COR-L47 (cell line): ENCODE measurements at regions not wholly inside any gene's neighbourhood (a gene's known extent, or its start where the extent isn't known, plus 50 kb on each side); places are given as distances from the start of the nearest gene placed in this dataset.
"Not testable (repeated sequence)": the region's sequence is repeated elsewhere in the genome, so short reads cannot be mapped to it uniquely, and the experiment has no call there.

Experiments used
- DNase-seq: peaks from one replicate; lab custom pipeline; 2025; lab: John Stamatoyannopoulos, UW

DNA sequence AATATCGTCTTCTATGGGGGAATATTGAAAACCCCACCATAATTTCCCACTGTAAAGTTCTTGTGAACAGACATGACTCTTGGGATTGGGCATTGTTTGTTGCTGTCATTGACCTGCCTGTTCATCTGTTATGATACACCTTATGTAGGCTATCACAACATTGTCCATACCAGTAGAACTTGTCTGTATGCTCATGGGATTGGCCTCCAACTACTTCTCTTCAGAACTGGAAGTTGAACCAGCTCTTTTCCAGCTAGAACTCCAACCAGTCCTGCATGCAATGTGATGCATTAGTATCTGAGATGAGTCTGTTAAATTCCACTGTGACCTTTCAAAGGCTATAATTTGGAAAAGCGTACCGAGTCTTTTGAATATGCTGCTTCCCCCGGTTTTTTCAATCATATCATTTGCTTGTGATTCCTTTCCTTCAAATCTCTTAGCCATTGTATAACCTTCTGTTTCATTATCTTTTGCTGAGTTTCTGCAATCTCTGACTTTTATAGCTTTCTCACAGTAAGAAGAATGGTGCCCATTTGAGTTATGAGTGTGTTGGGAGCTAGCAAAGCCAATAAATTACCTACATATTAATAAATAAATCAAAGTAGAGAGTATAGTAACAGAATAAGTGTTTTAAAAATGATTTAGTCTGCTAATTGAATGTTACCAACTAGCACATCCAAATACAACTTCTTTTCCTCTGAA lies 101.9 kb downstream of the PLK2 start:
- no peak for DNase-seq

DNA sequence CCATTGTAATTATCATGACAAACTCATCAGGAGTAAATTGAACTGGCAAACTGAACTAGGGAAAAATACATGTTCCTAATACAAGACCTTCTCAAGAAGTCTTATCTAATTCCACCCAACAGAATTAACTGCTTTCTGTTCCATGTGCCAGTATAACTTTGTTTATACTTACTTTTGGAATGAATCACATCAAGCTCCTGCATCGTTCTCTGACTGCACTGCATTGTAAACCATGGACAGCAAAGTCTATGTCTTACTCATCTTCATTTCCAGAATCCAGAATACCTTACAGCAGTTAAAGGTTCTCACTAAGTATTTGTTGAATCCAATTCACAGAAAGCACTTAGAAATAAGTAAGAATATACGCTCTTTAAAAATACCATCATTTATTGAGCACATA lies 102.8 kb downstream of the PLK2 start:
- no peak for DNase-seq

DNA sequence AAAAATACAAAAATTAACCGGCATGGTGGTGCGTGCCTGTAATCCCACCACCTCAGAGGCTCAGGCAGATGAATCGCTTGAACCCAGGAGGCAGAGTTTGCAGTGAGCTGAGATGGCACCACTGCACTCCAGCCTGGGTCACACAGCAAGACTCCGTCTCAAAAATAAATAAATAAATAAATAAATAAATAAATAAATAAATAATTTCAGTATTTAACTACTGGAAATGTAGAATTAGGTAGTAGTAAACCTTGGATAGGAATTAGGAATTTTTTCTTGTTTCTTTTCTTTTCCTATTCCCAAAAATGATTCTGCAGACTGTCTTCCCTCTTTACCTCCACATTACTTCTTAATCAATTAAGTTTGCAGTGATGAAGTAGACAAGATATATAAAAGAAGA lies 103.2 kb downstream of the PLK2 start:
- DNase-seq: no peak

DNA sequence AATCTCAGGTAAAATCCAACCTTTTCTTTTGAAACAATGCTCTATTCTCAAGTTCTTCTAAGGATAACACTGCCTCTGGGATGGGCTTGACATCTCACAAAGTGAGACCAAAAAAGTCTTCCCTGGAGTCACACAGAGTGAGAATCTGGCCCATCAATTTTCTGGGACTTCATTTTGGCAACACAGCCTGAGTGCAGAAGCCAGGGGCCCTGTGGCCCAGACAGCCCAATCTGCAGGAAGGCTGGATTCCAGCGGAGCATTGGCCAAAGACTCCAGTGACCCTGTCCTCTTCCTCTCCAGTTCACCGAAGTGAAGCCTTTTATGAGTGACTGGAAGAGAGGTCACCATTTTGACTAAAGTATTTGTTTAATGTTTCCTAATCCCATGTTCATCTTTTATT lies 105.1 kb downstream of the PLK2 start:
- no peak for DNase-seq

DNA sequence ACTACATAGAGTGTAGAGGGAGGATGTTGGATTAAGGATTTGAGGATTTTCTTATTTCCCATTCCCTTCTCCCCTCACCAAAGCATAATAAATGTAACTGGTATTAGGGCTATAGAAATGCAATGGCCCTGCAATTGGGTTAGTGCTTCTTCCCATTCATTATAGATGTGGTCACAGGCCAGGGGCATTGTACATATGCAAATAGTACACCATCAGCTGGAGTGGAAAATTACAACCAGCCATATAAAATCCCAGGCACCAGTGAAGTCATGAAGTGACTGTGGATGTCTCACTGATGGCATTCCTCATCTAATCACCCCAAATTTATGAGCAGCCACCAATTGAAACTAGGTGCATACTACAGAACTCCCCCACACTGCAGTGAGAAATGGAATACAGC lies 105.9 kb downstream of the PLK2 start:
- no peak for DNase-seq

DNA sequence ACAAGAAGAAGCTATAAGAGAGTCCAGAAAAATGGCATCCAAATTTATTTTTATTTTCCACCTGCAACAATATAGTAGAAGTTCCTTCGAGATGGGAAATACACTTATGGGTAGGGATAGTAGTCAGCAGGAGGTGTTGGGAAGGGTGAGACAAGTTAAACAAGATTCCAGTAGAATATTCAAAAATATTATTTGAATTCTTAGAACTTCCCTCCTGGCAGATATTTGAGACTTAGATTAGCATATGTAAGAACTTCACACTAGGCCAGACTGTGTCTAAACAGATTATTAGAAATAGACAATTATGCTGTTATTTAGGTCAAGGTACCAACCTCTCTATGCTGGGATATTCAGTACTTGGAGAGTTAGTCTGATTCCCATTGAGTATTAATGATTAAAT lies 108.7 kb downstream of the PLK2 start:
- no peak for DNase-seq

DNA sequence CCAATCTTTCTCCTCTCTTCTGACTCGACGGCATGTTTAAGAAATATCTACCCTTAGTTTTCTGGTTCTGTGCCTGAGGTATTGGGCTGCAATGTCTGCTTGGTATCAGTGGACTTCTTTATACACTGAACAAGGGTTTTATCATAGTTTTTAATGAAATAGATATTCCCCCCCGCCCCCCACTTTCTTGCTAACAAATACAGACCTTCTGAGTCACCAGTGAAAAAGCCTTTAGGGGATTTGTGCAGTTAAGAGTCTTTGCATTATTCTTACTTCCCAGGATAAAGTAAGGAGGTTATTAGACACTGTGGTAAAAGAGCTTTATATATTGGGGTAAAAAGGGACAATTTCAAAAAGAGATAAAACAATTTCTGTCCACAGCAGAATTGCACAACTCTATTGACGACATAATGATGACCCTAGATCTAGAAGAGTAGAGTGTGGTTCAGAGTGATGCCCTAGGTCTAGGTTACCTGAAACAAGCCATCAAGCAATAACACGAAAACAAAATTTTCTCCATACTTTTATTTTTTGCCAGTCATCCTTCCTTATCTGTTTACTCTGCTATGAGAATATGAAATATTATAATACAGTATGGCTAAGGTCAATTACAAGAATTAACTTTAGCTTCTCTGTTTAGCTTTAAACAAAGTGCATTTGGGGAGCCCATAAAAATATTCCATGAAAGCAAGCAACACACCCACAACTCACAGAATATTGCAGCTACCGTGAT lies 110.7 kb downstream of the PLK2 start:
- DNase-seq: no peak

DNA sequence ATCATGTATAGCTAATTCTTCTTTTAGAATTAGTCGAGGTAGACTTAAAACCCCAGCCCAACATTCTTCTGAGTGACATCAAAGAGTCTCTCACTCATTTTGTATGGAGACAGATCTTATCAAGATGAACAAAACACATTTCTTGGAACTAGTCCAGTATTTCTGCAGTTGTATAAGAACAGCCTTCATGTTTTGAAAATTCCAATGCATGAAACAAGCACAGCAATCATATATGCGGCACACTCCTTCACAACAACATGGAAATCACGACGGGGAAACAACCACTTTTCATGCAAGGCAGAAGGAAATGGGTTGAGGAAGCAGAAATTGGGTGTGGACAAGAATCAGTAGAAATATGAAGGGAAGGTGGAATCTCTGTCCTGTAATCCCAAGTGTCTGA lies 113.8 kb downstream of the PLK2 start:
- DNase-seq: no peak

DNA sequence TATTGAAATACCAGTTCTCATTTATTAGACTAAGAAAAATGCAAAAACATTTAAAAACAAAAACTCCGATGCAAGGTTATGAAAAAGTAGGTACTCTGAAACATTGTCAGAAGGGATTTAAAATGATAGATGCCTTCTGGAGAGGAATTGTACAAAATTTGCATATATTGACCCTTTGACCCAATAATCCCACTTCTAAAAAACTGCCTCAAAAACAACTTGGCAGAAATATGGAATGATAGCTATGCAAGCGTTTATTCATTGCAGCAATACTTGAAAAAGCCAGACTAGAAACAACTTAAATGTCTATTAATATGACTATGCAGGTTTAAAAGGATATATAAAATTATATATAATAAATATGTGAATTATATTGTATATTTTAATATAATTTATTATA lies 118.4 kb downstream of the PLK2 start:
- DNase-seq: no peak

DNA sequence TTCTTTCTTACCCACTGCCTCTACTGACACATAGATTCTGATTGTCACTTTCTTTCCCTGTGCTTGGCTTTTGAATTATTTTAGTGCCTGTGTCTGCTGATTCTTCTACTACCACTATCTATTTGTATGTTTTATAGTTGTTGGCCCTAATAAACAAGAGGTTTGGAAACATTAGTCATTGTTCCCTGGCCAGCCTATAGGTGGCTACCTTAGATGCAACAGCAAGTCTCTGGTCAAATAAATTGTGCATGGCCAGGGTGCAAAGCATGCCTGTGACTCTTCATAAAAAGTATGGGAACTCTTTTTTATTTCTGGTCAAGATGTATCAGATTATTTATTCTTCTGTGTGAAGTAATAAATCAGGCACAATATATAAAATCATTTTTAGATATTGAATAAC lies 124.4 kb downstream of the PLK2 start:
- no peak for DNase-seq

DNA sequence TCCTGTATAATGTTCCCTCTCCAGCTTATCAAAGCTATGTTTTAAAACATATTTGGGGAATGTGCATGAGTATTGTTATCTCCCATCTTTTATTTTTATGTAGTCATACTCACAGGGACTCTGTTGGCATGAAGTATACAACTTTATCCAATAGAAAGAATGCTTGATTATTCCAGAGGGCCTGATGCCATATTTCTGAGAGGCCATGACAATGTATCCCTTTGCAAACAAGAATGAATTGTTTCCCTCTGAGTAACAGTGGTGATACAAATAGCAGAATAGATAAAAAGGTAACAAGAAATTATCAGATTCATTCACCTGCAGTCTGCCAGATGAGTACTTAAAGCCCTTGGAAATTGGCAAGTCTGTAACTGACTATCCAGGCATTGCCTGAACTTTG lies 125.9 kb downstream of the PLK2 start:
- no peak for DNase-seq

DNA sequence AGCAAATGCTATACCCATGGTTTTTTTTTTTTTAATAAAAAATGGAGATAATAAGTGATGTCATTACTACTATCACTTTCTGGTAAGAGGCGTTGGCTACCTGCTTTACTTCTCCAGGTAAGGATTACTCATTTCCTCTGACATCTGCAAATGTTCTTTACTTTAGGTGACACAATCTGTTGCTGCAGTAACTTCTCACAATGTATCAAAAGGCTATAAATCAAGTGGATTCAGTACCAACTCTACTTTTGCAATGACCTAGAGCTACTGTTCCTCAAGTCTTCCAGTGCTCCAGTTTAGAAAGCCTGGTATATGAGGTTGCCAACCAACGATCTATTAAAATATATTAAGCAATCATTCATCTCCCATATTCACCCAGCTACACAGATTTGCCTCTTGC lies 129.1 kb downstream of the PLK2 start:
- DNase-seq: no peak

DNA sequence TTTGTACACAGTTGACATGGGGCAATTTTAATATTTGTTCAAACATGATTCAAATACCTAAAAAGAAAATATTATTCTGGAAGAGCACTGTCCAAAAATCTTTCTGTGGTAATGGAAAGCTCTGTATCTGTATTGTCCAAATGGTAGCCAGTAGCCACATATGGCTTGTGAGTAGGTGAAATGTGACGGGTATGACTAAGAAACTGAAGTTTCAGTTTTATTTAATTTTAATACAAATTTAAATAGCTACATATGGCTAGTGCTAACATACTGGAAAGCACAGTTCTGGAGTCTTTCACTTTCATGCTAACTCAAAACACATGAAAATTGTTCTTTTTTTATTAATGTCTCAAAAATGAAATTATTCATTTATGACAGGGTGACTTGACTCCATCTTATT lies 132.6 kb downstream of the PLK2 start:
- DNase-seq: no peak

DNA sequence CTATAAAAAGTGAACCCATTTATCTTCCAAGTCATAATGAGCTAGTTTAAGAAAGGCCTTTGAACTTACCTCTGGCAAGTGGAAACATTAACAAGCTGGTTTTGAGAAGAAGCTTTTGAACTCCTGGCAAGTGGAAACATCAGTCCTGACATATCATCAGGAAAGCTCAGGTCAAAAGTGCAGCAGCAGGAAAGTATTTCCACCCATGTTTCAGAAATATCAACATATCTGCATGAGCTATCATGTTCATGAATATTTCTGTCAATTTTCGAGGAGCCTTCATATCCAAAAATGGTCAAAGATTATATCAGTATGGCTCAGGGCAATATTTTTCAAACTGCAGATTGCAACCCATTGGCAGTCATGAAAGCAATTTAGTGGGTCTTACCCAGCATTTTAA lies 133.9 kb downstream of the PLK2 start:
- no peak for DNase-seq

DNA sequence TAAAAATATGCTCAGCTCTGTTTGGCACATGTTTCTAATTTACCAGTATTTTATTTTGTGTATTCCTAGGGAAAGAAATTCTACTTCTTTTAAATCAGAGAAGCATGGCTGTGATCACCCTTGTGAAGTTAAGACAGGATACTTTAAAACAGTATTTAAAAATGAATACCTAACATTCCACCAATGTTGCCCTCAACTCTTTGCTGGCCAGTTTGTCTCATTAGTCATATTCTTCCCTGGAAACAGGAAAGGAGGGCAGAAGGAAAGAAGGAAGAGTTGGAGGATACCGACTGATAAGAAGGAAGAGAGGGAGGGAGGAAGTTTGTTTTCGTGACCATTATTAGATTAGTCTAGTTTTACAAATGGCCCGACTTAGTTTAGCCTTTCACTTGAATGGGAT lies 137.4 kb downstream of the PLK2 start:
- no peak for DNase-seq

DNA sequence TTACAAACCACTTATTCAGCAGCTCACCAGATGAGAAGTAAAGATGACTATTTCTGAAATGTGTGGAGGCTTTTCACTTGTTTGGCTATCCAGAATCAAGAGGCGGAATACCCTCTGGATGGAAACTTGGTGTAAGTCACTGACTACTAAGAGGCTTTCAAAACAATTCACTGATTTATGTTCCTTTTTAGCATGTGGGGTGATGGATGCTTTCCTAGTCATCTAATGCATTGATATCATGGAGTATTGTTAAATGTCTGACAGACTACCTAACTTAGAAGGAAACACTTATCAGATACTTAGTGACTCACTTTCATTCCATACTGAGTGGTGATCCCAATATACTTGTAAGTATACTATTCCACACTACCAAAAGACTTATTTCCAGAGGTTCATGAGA lies 141.4 kb downstream of the PLK2 start:
- no peak for DNase-seq

DNA sequence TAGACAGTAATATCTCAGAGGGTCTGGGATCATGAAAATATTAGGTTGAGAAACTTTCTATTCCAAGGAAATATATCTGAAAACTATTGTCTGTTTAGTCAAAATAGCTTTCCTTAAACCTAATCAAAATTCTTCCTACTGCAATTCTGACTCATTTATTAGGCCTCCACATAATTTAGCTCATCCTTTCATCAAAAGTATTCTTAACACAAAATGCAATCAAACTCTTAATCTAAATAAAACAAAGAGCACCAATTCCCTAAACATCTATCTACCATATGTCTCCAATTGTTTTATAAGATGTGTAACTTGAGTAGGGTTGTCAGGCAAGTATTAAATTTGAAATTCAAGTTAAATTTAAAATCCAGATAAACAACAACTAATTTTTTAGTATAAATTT lies 142.1 kb downstream of the PLK2 start:
- DNase-seq: no peak

DNA sequence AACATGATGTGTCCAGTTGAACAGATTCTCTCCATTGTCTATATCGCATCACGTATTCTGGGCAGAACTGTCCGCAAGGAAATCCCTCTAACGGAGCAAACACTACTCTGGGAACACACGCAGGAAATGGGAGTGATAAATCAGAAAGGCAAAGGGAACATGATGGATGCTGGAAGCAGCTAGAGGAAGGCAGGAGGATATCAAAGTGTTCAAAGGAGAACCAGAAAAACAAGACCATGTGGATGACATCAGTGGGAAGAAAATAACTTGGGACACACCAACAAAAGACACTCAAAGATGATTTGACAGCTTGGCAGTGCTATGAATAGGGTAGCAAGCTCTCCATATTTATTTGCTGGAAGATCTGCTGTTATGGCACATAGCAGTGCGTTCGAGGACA lies 142.9 kb downstream of the PLK2 start:
- no peak for DNase-seq

DNA sequence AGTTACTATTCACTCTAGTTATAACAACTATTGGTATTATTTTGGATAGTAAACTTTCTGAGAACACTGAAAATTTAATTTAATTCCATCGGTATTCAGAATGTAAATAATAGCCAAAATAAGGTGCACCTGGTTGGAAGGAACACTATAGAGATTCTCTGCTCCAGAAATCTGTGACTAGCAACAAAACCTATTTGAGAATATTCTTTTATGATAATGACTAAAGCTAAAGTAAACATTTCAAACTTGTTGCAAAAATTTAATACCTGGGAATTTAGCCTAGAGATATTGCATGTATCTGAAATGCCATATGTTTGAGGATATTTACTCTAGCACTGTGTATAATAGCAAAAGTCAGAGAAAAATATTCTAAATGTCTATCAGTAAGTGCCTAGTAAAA lies 144.1 kb downstream of the PLK2 start:
- no peak for DNase-seq

DNA sequence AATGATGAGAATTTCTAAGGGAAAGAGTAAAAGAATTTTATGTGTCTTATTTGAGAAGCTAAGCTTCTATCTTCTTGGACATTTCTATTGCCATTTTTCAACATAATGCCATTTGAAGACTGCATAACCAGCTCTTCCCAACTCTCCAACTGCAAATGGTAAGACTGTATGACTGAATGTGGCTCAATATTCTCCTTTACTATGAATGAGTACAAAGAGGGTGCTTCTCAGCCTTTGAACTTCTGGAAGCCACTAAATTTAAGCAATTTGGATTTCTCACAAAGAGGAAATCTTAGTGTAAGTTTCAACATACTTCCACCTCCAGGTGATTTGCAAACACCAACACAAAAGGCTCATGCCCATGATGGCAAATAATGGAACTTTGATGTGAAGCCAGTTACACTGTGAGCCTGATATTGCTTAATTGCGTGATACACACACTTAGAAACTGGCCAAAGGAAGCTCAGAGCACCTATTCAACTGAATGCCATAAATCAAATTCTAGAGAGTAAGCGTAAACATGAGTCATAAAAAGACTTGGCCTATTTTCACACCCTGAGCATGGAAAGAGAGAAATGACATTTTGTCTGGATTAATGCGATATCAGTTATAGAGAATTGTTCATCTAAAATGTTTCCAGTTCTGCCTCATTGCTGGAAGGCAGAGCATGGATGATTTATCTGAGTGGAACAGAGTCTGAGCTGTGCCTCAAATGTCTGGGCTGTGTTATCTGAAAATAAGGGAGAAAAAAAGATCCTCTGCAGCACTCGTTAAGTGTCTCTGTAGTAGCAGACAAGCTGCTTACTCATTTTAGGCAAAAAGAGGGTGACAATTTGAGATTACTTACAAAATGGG lies 145.3 kb downstream of the PLK2 start:
- no peak for DNase-seq

DNA sequence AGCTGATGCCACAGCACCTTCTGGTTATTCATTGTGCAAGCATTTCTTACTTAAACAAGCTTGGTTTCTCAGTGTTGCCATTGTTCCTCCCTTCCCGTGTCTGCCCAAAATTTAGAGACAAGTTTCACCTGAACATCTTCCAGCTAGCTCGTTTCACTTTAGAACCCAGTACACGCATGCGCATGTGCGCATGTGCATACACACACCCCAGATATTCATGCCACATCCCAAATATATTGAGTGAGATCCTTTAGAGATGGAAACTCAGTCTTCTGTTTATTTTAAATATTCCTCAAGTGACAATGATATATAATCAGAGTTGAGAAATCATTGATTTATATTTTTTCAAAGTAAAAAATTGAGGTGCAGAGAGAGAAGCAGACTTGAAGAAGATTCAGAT lies 147.6 kb downstream of the PLK2 start:
- DNase-seq: no peak

DNA sequence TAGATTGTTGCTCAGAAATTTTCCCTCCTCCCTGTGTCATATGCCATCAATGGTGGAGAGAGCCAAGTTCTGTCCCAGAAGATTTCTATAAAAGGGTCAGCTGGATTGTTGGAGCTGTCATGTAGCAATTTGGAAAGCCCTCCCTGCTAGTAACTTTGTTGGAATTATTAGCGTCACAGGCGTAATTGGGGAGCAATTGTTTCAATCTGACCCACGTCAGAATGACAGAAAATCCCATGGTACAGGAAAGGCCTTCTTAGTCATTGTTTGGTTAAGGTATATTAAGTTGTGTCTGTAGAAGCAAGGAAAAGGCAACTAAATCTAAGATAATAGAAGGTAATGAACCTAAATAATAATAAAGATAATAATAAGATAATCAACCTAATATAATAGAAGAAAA lies 148.4 kb downstream of the PLK2 start:
- no peak for DNase-seq

DNA sequence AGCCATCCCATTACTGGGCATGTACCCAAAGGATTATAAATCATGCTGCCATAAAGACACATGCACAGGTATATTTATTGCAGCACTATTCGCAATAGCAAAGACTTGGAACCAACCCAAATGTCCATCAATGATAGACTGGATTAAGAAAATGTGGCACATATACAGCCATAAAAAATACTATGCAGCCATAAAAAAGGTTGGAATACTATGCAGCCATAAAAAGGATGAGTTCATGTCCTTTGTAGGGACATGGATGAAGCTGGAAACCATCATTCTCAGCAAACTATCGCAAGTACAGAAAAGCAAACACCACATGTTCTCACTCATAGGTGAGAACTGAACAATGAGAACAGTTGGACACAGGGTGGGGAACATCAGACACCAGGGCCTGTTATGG lies 151.5 kb downstream of the PLK2 start:
- not testable (repeated sequence) for DNase-seq
